ENCODE measurements at regions not wholly inside any gene's neighbourhood (a gene's known extent, or its start where the extent isn't known, plus 50 kb on each side); places are given as distances from the start of the nearest gene placed in this dataset.
"Not testable (repeated sequence)": the region's sequence is repeated elsewhere in the genome, so short reads cannot be mapped to it uniquely, and the experiment has no call there.

DNA sequence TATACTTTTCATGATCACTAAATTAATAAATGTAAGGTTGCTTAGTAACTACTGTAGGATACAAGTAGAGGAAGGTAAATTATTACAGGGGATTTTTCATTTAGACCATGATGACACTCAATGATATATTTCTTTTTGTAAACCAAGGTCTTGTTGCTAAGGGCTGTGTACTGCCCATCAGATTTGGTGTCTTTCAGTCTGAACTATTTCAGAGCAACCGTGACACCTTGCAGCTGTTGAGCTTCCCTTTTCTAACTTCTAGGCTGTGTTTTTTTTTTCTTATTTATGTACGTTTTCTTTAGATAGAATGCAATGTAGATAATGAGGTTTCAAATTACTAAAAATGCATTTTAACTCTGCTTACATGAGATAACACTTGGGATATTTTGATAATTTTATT lies 292.0 kb upstream of the MBL2 start:
- DNase-seq = no peak

DNA sequence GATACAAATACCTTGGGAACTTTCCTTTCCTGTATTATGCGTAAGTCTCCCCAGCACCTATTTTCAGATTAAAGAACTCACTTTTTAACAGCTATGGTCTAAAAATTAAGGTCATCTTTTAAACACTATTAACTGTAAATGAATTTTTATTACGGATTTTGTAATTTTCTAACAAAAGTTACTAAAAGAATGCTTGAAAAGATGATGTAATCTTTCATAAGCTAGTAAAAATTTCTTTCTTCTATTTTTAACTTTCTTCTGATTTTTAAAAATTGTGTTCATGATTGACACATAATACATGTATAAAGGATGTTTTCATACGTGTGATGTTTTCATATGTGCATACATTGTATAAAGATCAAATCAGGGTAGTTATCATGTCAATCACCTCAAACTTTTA lies 291.2 kb upstream of the MBL2 start:
- no peak for DNase-seq

DNA sequence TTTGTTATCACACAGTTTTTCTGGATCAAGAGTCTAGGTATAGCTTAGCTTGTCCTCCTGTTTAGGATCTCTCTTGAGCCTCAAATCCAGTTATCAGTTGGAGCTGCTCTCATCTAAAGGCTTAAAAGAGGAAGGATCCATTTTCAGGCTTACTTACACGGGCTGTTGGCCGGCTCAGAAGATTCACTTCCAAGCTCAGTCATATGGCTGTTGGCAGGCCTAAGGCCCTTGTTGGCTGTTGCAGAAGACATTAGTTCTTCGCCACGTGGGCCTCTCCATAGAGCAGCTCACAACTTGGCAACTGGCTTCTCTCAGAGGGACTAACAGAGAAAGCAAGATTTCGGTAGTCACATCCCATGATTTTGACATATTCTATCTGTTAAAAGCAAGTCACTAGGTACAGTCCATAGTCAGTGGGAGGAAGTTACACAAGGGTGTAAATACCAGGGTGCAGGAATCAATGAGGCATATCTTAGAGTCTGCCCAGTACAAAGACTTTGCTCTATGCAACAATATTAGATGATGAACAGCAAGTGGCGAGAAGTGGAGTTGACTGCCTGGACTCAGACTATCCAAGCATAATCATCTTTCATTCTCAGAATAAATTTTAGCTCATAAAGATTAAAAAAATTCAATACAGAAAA lies 280.1 kb upstream of the MBL2 start:
- DNase-seq = peak; percentile 1 to 15

GRCh38 chr10:53045315-53045714 lies 272.7 kb upstream of the MBL2 start:
- no peak for DNase-seq

DNA sequence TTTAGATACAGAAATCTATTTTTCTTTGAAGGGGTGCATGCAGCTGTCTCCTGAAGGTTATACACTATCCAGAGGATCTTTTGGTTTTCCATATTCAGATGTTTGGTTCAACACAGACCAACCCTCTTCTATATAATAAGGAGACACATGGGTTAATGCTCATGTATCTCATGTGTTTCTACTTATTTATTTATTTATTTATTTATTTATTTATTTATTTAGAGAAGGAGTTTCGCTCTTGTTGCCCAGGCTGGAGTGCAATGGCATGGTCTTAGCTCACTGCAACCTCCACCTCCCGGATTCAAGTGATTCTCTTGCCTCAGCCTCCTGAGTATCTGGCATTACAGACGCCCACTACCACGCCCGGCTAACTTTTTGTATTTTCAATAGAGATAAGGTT lies 263.2 kb upstream of the MBL2 start:
- DNase-seq = not testable (repeated sequence)

GRCh38 chr10:53033396-53033795 lies 260.8 kb upstream of the MBL2 start:
- DNase-seq = peak in 1 of 2 experiments; percentile 2

DNA sequence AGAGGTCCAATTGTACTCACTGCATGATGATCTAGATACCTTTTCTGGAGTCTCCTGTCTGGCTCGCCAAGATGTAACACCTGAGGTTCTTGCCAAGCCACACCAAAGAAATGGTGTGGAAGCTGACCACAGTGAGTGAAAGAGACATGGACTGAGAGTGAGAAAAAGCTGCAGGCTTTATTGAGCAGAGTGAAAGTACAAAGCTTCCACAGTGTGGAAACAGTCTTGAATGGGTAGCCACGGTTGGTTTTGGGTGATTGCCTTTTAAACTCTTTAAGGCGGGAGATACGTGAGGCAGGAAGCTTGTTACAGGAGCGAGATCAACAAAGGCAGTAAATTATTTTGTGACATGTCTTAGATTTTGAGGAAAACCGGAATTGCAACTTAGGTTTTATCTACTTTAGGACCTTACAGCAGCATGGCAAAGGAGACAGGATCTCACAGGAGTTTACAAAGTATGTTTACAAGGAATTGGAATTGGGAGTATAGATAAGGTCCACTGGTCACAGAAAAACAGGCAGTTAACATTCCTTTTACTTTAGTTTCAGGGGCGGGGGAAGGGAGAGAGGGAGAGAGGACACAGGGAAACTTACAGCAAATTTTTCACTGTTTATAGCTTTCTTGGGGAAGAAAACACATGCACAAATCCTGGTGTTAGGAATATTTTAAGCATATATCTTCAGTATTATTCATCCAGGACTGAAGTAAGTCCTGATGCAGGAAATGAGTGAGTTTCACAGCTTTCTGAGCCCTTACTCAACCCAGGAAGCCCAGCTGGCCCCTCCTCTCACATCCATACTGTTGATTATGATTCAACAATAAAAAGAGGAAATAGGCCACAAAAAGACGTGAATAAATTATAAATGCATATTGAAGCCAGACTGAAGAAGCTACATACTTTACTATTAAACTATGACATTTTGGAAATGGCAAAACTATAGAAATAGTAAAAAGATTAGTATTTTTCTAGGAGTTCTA lies 257.6 kb upstream of the MBL2 start:
- DNase-seq = not testable (repeated sequence)

DNA sequence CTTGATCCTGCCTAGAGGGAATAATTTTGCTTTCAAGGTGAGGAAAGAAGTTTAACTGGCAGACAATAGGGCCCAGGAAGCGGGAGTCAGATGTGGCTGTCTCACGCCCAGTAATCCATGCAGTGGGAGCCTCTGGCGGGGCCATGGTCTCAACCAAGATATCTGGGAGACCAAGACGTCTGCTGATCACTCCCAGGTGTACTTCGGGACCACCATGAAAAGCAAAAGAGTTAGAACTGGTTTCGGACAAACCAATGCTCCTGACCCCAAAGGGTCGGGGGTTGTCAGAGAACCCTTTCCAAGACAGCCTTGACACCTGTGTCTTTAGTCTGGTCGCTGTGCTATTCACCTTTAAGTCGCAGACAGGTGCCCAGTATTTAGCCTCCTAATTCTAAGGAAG lies 256.9 kb upstream of the MBL2 start:
- DNase-seq = no peak

DNA sequence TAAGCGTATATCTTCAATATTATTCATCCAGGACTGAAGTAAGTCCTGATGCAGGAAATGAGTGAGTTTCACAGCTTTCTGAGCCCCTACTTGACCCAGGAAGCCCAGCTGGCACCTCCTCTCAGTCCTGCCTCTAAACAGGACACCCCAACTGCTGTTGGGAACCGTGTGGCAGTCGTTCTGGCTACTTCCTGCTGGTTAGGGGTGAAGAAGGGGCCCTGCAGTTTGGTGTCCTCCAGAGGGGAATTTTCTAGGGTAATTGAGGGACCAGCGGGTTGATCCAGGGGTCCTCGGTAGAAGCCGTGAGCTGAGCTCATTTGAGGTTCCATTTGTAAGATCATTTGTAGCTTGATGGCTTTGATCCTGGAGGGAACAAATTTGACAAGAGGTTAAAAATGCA lies 253.2 kb upstream of the MBL2 start:
- DNase-seq = not testable (repeated sequence)

GRCh38 chr10:53025172-53025711 lies 252.7 kb upstream of the MBL2 start:
- DNase-seq = no peak

- no peak for DNase-seq
Observed at GRCh38 chr10:53023411-53023810, 250.8 kb upstream of the MBL2 start.

DNA sequence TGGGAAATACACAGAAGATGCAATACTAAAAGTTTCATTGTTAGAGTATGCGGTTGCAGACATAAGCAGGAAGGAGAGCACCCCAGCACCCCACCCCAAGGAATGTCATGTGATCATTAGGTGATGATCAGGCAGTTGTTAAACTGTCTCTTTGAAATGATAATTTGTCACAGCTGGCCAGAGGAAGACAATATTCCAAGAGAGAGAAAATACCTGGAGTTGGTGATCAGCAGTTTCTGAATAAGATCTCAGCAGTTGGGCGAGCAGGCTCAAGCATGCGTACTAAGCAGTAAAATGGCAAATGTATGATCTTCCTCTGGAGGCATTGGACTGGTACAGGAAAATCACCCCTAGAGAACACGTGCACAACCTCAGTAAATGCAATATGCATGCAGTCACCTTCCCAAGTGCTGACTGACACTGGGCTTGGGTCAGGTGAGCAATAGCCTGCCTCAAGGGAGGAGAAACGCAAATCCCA lies 250.1 kb upstream of the MBL2 start:
- DNase-seq = no peak

- no peak for DNase-seq
Observed at GRCh38 chr10:53013201-53013810, 240.7 kb upstream of the MBL2 start.

DNA sequence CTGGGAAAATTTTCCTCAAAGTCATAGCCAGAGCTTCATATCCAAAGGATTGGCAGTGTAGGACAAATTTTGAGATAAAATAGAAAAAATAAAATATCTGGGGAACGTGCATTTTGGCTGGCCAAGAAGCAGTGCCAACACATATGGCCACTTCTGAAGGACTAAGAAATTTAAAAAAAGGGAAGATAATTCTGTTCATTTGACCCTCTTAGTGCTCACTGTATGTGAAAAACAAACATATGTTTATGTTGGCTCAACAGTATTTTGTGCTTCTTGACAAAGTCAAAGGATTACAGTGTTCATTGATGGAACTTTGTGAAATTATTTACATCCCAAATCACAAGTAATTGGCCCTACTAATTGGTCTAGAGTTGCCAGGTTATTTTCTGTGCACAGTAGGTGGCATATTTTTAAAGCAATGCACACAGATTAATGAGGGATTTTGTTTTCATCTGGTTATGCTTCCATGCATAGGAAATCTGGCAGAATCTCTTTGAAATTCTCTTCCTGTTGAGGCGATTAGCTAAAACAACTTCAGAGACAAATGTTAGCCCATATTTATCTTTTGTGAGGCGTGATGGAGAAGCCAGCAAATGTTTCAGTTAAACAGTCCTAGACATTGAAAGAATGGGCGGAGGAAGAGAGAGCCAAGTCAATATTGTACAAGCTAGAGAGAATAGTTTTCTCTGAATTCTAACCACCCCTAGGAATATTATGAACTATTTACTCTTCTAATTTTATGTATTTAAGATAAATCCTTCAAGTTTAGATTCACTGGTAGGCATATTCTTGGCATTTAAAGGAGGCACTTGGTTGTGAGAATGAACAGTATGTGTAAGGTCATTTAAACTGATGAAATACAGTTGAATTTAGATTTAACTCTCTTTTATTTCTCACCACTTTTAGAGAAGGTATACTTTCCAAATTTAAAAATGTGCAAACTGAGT lies 237.7 kb upstream of the MBL2 start:
- peak; percentile 7 to 62 for DNase-seq

GRCh38 chr10:53007527-53007842 lies 234.9 kb upstream of the MBL2 start:
- DNase-seq = no peak

DNA sequence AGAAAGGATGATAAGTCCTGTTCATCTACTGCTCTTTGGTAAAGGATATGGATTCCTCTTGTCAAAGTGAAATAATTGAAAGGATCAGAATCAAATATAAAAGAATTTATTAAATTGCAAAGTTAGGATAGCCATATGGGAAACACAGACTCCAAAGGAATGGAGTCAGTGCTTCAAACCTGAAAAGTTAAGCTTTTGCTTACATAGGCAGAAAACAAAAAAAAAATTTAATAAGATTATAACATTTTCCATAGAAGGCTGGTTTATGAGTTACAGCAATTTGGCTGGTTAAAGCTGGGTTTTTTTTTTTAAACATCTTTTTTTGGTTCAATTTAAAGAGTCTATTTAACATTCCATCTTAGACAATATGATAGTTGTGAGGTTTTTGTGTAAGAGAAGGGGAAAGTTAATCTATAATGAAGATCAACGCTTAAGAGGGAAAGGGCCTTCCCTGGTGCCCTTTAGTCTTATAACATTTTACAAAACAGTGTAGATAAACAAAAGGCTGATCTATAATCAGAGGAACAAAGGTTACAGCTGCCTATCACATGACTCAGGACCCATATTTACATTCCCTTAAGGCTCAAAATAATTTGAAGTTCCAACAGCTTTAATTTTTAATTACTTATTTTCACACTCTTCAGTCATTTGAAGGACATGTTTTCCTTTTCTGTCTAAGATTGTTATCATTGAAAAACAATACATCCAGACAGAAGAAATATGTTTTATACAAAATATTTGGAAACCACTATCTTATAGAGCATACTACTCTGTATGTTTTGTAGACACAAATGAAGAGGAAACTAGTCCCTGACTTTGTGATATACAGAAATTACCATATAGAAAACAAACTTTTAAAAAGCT lies 234.3 kb upstream of the MBL2 start:
- no peak for DNase-seq

DNA sequence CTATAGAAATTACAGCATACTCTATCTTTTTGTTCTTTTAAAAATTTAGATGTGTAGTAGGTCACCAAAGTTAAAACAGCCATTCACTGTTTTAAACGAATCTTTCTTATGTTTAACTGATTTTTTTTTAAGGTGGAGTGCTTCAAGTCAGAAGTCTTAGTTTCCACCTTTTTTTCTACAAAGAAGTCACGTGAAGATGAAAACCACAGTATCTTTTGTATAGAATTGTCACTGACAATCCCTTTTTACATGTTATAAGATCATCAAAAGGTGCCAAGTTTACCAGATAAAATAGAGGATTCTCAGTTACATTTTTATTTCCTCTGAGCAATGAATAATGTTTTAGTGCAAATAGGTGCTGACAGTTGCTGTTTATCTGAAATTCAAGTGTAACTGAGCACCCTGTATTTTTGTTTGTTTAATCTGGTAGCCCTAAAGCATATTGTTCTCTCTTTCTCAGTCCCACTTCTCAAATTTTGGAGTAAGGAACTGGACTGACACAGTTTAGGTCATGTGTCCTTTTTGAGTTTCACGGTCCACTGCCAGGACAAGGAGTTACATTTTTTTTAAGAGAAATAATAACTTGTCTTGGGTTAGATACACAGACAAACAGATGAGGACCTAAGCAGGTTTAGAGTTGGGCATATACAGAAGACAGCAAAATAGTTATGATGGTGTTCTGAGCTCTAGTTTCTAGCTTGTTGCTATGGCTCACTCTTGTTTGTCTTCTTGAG lies 233.2 kb upstream of the MBL2 start:
- no peak for DNase-seq

GRCh38 chr10:53003094-53003493 lies 230.5 kb upstream of the MBL2 start:
- no peak for DNase-seq

GRCh38 chr10:52999681-53000080 lies 227.1 kb upstream of the MBL2 start:
- no peak for DNase-seq

- no peak for DNase-seq
Observed at GRCh38 chr10:52999258-52999657, 226.7 kb upstream of the MBL2 start.

GRCh38 chr10:52997007-52997406 lies 224.4 kb upstream of the MBL2 start:
- no peak for DNase-seq

Data from NCI-H446 (cell line).